Neuronal stem cell (in vitro differentiated cells): ENCODE measurements at regions not wholly inside any gene's neighbourhood (a gene's known extent, or its start where the extent isn't known, plus 50 kb on each side); places are given as distances from the start of the nearest gene placed in this dataset.
"Not testable (repeated sequence)": the region's sequence is repeated elsewhere in the genome, so short reads cannot be mapped to it uniquely, and the experiment has no call there.

ENCODE experiments used
- DNase-seq: peaks from one replicate; pipeline ENCODE4 v3.0.0-alpha.2; 2013; ENCODE audit warnings: low spot score
- H2AFZ ChIP-seq: one replicate; pipeline ENCODE4 v1.6.1; 2013; ENCODE audit warnings: mild to moderate bottlenecking, low read length, inconsistent platforms
- H2AK5ac ChIP-seq: 2 replicates; pipeline ENCODE4 v1.6.1; 2013; ENCODE audit warnings: low read depth, mild to moderate bottlenecking, inconsistent platforms, low read length, moderate library complexity, mixed read lengths
- H2BK120ac ChIP-seq: 2 replicates; pipeline ENCODE4 v1.6.1; 2013; ENCODE audit warnings: low read depth, mild to moderate bottlenecking, inconsistent platforms, low read length, moderate library complexity, mixed read lengths
- H2BK12ac ChIP-seq: one replicate; pipeline ENCODE4 v1.6.1; 2013; ENCODE audit warnings: low read length, inconsistent platforms
- H2BK15ac ChIP-seq: 2 replicates; pipeline ENCODE4 v1.6.1; 2013; ENCODE audit warnings: mild to moderate bottlenecking, low read length, inconsistent platforms, mixed read lengths
- H2BK5ac ChIP-seq: one replicate; pipeline ENCODE4 v1.6.1; 2013; ENCODE audit warnings: inconsistent platforms, mild to moderate bottlenecking, low read length, moderate library complexity
- H3K14ac ChIP-seq: one replicate; pipeline ENCODE4 v1.6.1; 2013; ENCODE audit warnings: low read length, inconsistent platforms
- H3K18ac ChIP-seq: 2 replicates; pipeline ENCODE4 v1.6.1; 2013; ENCODE audit warnings: low read length, inconsistent platforms
- H3K23ac ChIP-seq: 2 replicates; pipeline ENCODE4 v1.6.1; 2013; ENCODE audit warnings: low read depth, mild to moderate bottlenecking, mixed read lengths, low read length, inconsistent platforms; ENCODE audit not compliant: poor library complexity
- H3K27ac ChIP-seq: replicated peaks from 3 replicates; pipeline ENCODE4 v1.5.1; 2013; ENCODE audit warnings: low read length, inconsistent platforms
- H3K27me3 ChIP-seq, 3 experiments: 2 replicates each; pipeline ENCODE4 v1.6.1; 2013; ENCODE audit warnings: low read length in 3 of 3, mild to moderate bottlenecking in 2 of 3, inconsistent platforms in 1 of 3, low read depth in 1 of 3, mixed read lengths in 1 of 3, moderate library complexity in 1 of 3; ENCODE audit not compliant: control insufficient read depth in 3 of 3, insufficient read depth in 3 of 3
- H3K36me3 ChIP-seq, 2 donors: replicated peaks in 1 of 2; 2 replicates each; pipeline ENCODE4 v1.6.1; 2013; ENCODE audit warnings: low read length in 2 of 2; ENCODE audit not compliant: control insufficient read depth in 2 of 2, insufficient read depth in 2 of 2
- H3K4ac ChIP-seq: 2 replicates; pipeline ENCODE4 v1.6.1; 2013; ENCODE audit warnings: inconsistent platforms, mild to moderate bottlenecking, low read length, moderate library complexity
- H3K4me1 ChIP-seq, 2 donors: 1 replicate in 1 of 2; 2 replicates in 1 of 2; pipeline ENCODE4 v1.6.1; 2013; ENCODE audit warnings: low read length in 2 of 2, low read depth in 1 of 2; ENCODE audit not compliant: control insufficient read depth in 2 of 2, insufficient read depth in 1 of 2
- H3K4me2 ChIP-seq: one replicate; pipeline ENCODE4 v1.6.1; 2013; ENCODE audit warnings: mild to moderate bottlenecking, low read length, inconsistent platforms; ENCODE audit not compliant: insufficient read depth, poor library complexity, severe bottlenecking
- H3K4me3 ChIP-seq, 2 donors: 2 replicates each; pipeline ENCODE4 v1.5.1; 2013; ENCODE audit warnings: low read length in 2 of 2, mild to moderate bottlenecking in 2 of 2, inconsistent platforms in 1 of 2, moderate library complexity in 1 of 2
- H3K79me1 ChIP-seq: one replicate; pipeline ENCODE4 v1.6.1; 2013; ENCODE audit warnings: low read depth, mild to moderate bottlenecking, inconsistent platforms, low read length, moderate library complexity
- H3K9ac ChIP-seq: one replicate; pipeline ENCODE4 v1.6.1; 2013; ENCODE audit warnings: mild to moderate bottlenecking, low read depth, low read length, inconsistent platforms; ENCODE audit not compliant: poor library complexity
- H3K9me3 ChIP-seq, 2 donors: replicated peaks in 1 of 2; 2 replicates each; pipeline versions ENCODE3 to v1.6.1; 2013; ENCODE audit warnings: low read length in 2 of 2, mild to moderate bottlenecking in 2 of 2, inconsistent platforms in 1 of 2, low read depth in 1 of 2, mixed read lengths in 1 of 2, moderate library complexity in 1 of 2; ENCODE audit not compliant: control insufficient read depth in 2 of 2, insufficient read depth in 1 of 2
- H4K8ac ChIP-seq: one replicate; pipeline ENCODE4 v1.6.1; 2013; ENCODE audit warnings: low read depth, mild to moderate bottlenecking, inconsistent platforms, low read length, moderate library complexity
- H4K91ac ChIP-seq: one replicate; pipeline ENCODE4 v1.6.1; 2013; ENCODE audit warnings: low read length, low read depth, mild to moderate bottlenecking, inconsistent platforms; ENCODE audit not compliant: poor library complexity
- WGBS, 2 donors: extraction: QIAGEN DNeasy Blood & Tissue Kit; methylation state at CpG; one replicate each; pipeline ENCODE4 v1.1.7; 2013; ENCODE audit warnings: missing lambda C conversion rate in 2 of 2, mixed read lengths in 1 of 2; ENCODE audit not compliant: insufficient read length in 2 of 2, insufficient replicate concordance in 1 of 2; ENCODE audit errors: extremely low coverage in 2 of 2; 5-methylcytosine and 5-hydroxymethylcytosine counted together

- Histone ChIP-seq H2BK12ac (no peak overlapping the region), H2AK5ac (no peak overlapping the region), H3K9me3 (peaks cover 0 to 8% of the 10 kb centered on the region in 2 donors), H2BK5ac (no peak overlapping the region), H3K27me3 (no peaks in the 10 kb centered on the region), H3K14ac (no peak overlapping the region), H2BK15ac (no peak overlapping the region), H3K18ac (no peak overlapping the region), H4K91ac (no peak overlapping the region), H3K79me1 (no peaks in the 10 kb centered on the region), H3K23ac (no peak overlapping the region), H3K4me1 (no peaks in the 10 kb centered on the region), H3K27ac (no peak overlapping the region), H2AFZ (no peak overlapping the region), H3K4me3 (no peak overlapping the region), H4K8ac (no peak overlapping the region), H3K9ac (no peak overlapping the region), H3K4me2 (no peak overlapping the region), H3K4ac (no peak overlapping the region), H3K36me3 (no peaks in the 10 kb centered on the region), H2BK120ac (no peak overlapping the region)
- no CpG with 5 or more reads among the region's 8 CpGs for WGBS, 2 donors
- no peak for DNase-seq
Measured at GRCh38 chr17:27209316-27209715, 84.6 kb upstream of the WSB1 start.

DNA sequence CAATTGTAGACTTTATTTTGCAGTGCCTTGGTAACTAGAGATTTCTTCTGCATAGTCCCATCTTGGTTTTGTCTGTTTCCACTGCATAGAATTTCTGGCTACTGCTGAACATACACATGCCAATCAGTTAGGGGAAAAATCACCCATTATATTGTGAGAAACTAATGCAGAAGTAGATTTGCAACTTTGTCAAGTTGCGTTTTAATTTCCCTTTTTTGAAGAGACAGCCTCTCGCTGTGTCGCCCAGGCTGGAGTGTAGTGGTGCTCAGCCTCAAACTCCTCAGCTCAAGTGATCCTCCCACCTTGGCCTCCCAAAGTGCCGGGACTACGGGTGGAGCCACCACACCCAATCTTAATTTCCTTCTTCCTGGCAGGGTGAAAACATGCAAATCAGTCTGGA, 83.1 kb upstream of the WSB1 start:
- WGBS, 2 donors = no CpG with 5 or more reads among the region's 5 CpGs

GRCh38 chr17:27216836-27217235, 77.1 kb upstream of the WSB1 start:
- Histone ChIP-seq H4K91ac (no peak overlapping the region), H3K27me3 (peaks cover 0 to 4% (median 0%) of the 10 kb centered on the region in 3 experiments), H2BK5ac (no peak overlapping the region), H3K79me1 (no peaks in the 10 kb centered on the region), H4K8ac (no peak overlapping the region), H2AK5ac (no peak overlapping the region), H3K14ac (no peak overlapping the region), H3K4me2 (no peak overlapping the region), H2AFZ (no peak overlapping the region), H2BK12ac (no peak overlapping the region), H2BK120ac (no peak overlapping the region), H3K27ac (no peak overlapping the region), H3K9ac (no peak overlapping the region), H3K4me1 (no peaks in the 10 kb centered on the region), H2BK15ac (no peak overlapping the region), H3K4ac (no peak overlapping the region), H3K23ac (no peak overlapping the region), H3K9me3 (peaks cover 0 to 12% of the 10 kb centered on the region in 2 donors), H3K36me3 (no peaks in the 10 kb centered on the region), H3K4me3 (no peak overlapping the region), H3K18ac (no peak overlapping the region)
- no CpG with 5 or more reads among the region's 1 CpG for WGBS, 2 donors
- no peak for DNase-seq

More for the DNA sequence above, 83.1 kb upstream of the WSB1 start:
- not testable (repeated sequence) for H3K4ac ChIP-seq, H3K79me1 ChIP-seq, H4K8ac ChIP-seq, H3K14ac ChIP-seq, H3K18ac ChIP-seq, DNase-seq, H2BK5ac ChIP-seq, H3K36me3 ChIP-seq, H3K27ac ChIP-seq, H2BK15ac ChIP-seq, H3K4me1 ChIP-seq, H4K91ac ChIP-seq, H3K4me3 ChIP-seq, H3K9ac ChIP-seq, H3K23ac ChIP-seq, H2AFZ ChIP-seq, H2BK120ac ChIP-seq, H3K4me2 ChIP-seq, H3K27me3 ChIP-seq, H3K9me3 ChIP-seq, H2BK12ac ChIP-seq, H2AK5ac ChIP-seq

DNA sequence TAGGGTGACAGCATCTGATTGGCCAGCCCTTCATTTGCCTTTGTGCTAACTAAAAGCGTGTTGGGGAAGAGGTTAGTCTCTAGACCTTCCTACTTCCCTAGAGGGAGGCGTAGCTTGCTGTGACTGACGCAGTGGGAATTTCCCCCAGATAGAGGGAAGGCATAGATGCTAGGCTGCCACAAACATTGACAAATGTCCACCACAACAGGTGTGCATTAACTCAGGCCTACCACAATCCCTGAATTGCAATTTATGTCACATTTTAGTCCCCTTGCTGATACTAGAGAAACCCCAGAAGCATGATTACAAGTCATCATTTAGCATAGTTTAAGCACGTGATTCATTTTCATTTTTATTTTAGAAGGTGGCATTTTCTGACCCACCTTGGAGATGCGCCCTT, 76.3 kb upstream of the WSB1 start:
- H3K27me3 ChIP-seq = peaks cover 0 to 4% (median 0%) of the 10 kb centered on the region in 3 experiments
- no peaks in the 10 kb centered on the region for H3K4me1 ChIP-seq
- no peak overlapping the region for H2BK15ac ChIP-seq
- no peak overlapping the region for H2BK120ac ChIP-seq
- no peak for DNase-seq
- H3K4me3 ChIP-seq = no peak overlapping the region
- no peak overlapping the region for H4K91ac ChIP-seq
- no peak overlapping the region for H3K27ac ChIP-seq
- H3K36me3 ChIP-seq = no peaks in the 10 kb centered on the region
- no peak overlapping the region for H4K8ac ChIP-seq
- H3K79me1 ChIP-seq = no peaks in the 10 kb centered on the region
- no peak overlapping the region for H2AK5ac ChIP-seq
- no peak overlapping the region for H2BK5ac ChIP-seq
- H3K4me2 ChIP-seq = no peak overlapping the region
- no peak overlapping the region for H3K18ac ChIP-seq
- H3K14ac ChIP-seq = no peak overlapping the region
- no peak overlapping the region for H2AFZ ChIP-seq
- no peak overlapping the region for H3K9ac ChIP-seq
- WGBS, 2 donors = no CpG with 5 or more reads among the region's 5 CpGs
- no peak overlapping the region for H3K23ac ChIP-seq
- H3K4ac ChIP-seq = no peak overlapping the region
- H3K9me3 ChIP-seq = peaks cover 0 to 12% of the 10 kb centered on the region in 2 donors
- no peak overlapping the region for H2BK12ac ChIP-seq
